ENCODE measurements at regions not wholly inside any gene's neighbourhood (a gene's known extent, or its start where the extent isn't known, plus 50 kb on each side); places are given as distances from the start of the nearest gene placed in this dataset.

- TF ChIP-seq, protein P1, sequence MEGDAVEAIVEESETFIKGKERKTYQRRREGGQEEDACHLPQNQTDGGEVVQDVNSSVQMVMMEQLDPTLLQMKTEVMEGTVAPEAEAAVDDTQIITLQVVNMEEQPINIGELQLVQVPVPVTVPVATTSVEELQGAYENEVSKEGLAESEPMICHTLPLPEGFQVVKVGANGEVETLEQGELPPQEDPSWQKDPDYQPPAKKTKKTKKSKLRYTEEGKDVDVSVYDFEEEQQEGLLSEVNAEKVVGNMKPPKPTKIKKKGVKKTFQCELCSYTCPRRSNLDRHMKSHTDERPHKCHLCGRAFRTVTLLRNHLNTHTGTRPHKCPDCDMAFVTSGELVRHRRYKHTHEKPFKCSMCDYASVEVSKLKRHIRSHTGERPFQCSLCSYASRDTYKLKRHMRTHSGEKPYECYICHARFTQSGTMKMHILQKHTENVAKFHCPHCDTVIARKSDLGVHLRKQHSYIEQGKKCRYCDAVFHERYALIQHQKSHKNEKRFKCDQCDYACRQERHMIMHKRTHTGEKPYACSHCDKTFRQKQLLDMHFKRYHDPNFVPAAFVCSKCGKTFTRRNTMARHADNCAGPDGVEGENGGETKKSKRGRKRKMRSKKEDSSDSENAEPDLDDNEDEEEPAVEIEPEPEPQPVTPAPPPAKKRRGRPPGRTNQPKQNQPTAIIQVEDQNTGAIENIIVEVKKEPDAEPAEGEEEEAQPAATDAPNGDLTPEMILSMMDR (IDR thresholded peaks at IDR 0.05), result no peak
- TF ChIP-seq ZFX (IDR thresholded peaks at IDR 0.05; ENCODE audit: borderline replicate concordance), result no peak
Measured at GRCh38 chr6:122315842-122316241, 83.6 kb upstream of the HSF2 start.
